ENCODE measurements at regions not wholly inside any gene's neighbourhood (a gene's known extent, or its start where the extent isn't known, plus 50 kb on each side); places are given as distances from the start of the nearest gene placed in this dataset.

- H2AFZ ChIP-seq, result no peak overlapping the region
- H3K4me1 ChIP-seq, result no peaks in the 10 kb centered on the region
- H3K79me2 ChIP-seq, result no peaks in the 10 kb centered on the region
- no peak overlapping the region for H3K4me2 ChIP-seq (ENCODE audit: low read length)
- H3K27ac ChIP-seq, result no peak overlapping the region
- no peaks in the 10 kb centered on the region for H3K36me3 ChIP-seq (ENCODE audit: control insufficient read depth, insufficient read depth, low read length)
- no peaks in the 10 kb centered on the region for H3K9me3 ChIP-seq (ENCODE audit: control insufficient read depth, low read length)
- no peaks in the 10 kb centered on the region for H3K27me3 ChIP-seq (ENCODE audit: control insufficient read depth, insufficient read depth, low read length)
- H3K4me3 ChIP-seq (ENCODE audit: low read depth, low read length), result no peak overlapping the region
- no peak overlapping the region for H3K9ac ChIP-seq
- no peak for TF ChIP-seq CTCF (IDR thresholded peaks at IDR 0.05)
These were observed 216.1 kb upstream of the RASA1 start for GRCh38 chr5:87051502-87052113.

GRCh38 chr5:87053146-87053545 lies 214.5 kb upstream of the RASA1 start:
- Histone ChIP-seq H3K9ac (no peak overlapping the region), H3K4me3 (ENCODE audit: low read depth, low read length) (no peak overlapping the region), H3K27me3 (ENCODE audit: control insufficient read depth, insufficient read depth, low read length) (no peaks in the 10 kb centered on the region), H3K4me2 (ENCODE audit: low read length) (no peak overlapping the region), H3K4me1 (no peaks in the 10 kb centered on the region), H3K79me2 (no peaks in the 10 kb centered on the region), H3K36me3 (ENCODE audit: control insufficient read depth, insufficient read depth, low read length) (no peaks in the 10 kb centered on the region), H3K27ac (no peak overlapping the region), H3K9me3 (ENCODE audit: control insufficient read depth, low read length) (no peaks in the 10 kb centered on the region), H2AFZ (no peak overlapping the region)
- no peak for TF ChIP-seq CTCF (IDR thresholded peaks at IDR 0.05)

- Histone ChIP-seq H3K9me3 (ENCODE audit: control insufficient read depth, low read length) (no peaks in the 10 kb centered on the region), H3K4me2 (ENCODE audit: low read length) (no peak overlapping the region), H2AFZ (no peak overlapping the region), H3K27ac (no peak overlapping the region), H3K36me3 (ENCODE audit: control insufficient read depth, insufficient read depth, low read length) (no peaks in the 10 kb centered on the region), H3K4me1 (no peaks in the 10 kb centered on the region), H3K79me2 (no peaks in the 10 kb centered on the region), H3K27me3 (ENCODE audit: control insufficient read depth, insufficient read depth, low read length) (no peaks in the 10 kb centered on the region), H3K4me3 (ENCODE audit: low read depth, low read length) (no peak overlapping the region), H3K9ac (no peak overlapping the region)
- TF ChIP-seq CTCF (IDR thresholded peaks at IDR 0.05), result no peak
These were observed 212.9 kb upstream of the RASA1 start for GRCh38 chr5:87054821-87055220.

GRCh38 chr5:87061046-87061445 lies 206.6 kb upstream of the RASA1 start:
- Histone ChIP-seq H3K36me3 (ENCODE audit: control insufficient read depth, insufficient read depth, low read length) (no peaks in the 10 kb centered on the region), H2AFZ (no peak overlapping the region), H3K27ac (no peak overlapping the region), H3K4me2 (ENCODE audit: low read length) (no peak overlapping the region), H3K9me3 (ENCODE audit: control insufficient read depth, low read length) (no peaks in the 10 kb centered on the region), H3K9ac (no peak overlapping the region), H3K4me3 (ENCODE audit: low read depth, low read length) (no peak overlapping the region), H3K4me1 (no peaks in the 10 kb centered on the region), H3K79me2 (no peaks in the 10 kb centered on the region), H3K27me3 (ENCODE audit: control insufficient read depth, insufficient read depth, low read length) (no peaks in the 10 kb centered on the region)
- TF ChIP-seq CTCF (IDR thresholded peaks at IDR 0.05), result no peak

GRCh38 chr5:87069311-87069710 lies 198.4 kb upstream of the RASA1 start:
- no peak for TF ChIP-seq CTCF (IDR thresholded peaks at IDR 0.05)
- no peaks in the 10 kb centered on the region for H3K79me2 ChIP-seq
- no peak overlapping the region for H3K9ac ChIP-seq
- H3K9me3 ChIP-seq (ENCODE audit: control insufficient read depth, low read length), result no peaks in the 10 kb centered on the region
- H3K27ac ChIP-seq, result no peak overlapping the region
- H3K27me3 ChIP-seq (ENCODE audit: control insufficient read depth, insufficient read depth, low read length), result no peaks in the 10 kb centered on the region
- H3K36me3 ChIP-seq (ENCODE audit: control insufficient read depth, insufficient read depth, low read length), result no peaks in the 10 kb centered on the region
- H3K4me2 ChIP-seq (ENCODE audit: low read length), result no peak overlapping the region
- no peak overlapping the region for H2AFZ ChIP-seq
- no peaks in the 10 kb centered on the region for H3K4me1 ChIP-seq
- no peak overlapping the region for H3K4me3 ChIP-seq (ENCODE audit: low read depth, low read length)

All from parathyroid adenoma (tissue), 2 donors.